Osteoblast (primary cell): ENCODE measurements at regions not wholly inside any gene's neighbourhood (a gene's known extent, or its start where the extent isn't known, plus 50 kb on each side); places are given as distances from the start of the nearest gene placed in this dataset.

Experiments
- DNase-seq: peaks from one replicate; pipeline ENCODE4 v3.0.0; 2011; ENCODE audit warnings: low spot score, mixed read lengths; ENCODE audit not compliant: insufficient read length; ENCODE audit errors: missing footprints
- H2AFZ ChIP-seq: 2 replicates; pipeline ENCODE4 v1.6.0; 2011; ENCODE audit warnings: mild to moderate bottlenecking, low read length
- H3K27ac ChIP-seq: 2 replicates; pipeline ENCODE4 v1.5.1; 2011; ENCODE audit warnings: mild to moderate bottlenecking, low read depth, low read length, moderate library complexity
- H3K27me3 ChIP-seq: 2 replicates; pipeline ENCODE4 v1.6.0; 2012; ENCODE audit warnings: mild to moderate bottlenecking, control low read depth, inconsistent platforms, low read length, moderate library complexity; ENCODE audit not compliant: insufficient read depth
- H3K36me3 ChIP-seq: 2 replicates; pipeline ENCODE4 v1.5.1; 2011; ENCODE audit warnings: mild to moderate bottlenecking, low read length, control low read depth, moderate library complexity; ENCODE audit not compliant: insufficient read depth
- H3K4me1 ChIP-seq: 2 replicates; pipeline ENCODE4 v1.5.1; 2011; ENCODE audit warnings: mild to moderate bottlenecking, low read length, control low read depth, moderate library complexity; ENCODE audit not compliant: insufficient read depth
- H3K4me2 ChIP-seq: 2 replicates; pipeline ENCODE4 v1.6.0; 2011; ENCODE audit warnings: mild to moderate bottlenecking, low read length; ENCODE audit not compliant: insufficient read depth
- H3K4me3 ChIP-seq: fragments of 200-600 bp; sonication (generic); 3 replicates; pipeline ENCODE4 v1.5.1; 2012; ENCODE audit warnings: mild to moderate bottlenecking, low read length, inconsistent platforms; ENCODE audit not compliant: insufficient read depth
- H3K79me2 ChIP-seq: 2 replicates; pipeline ENCODE4 v1.6.0; 2012; ENCODE audit warnings: mild to moderate bottlenecking, low read length, control low read depth, inconsistent platforms; ENCODE audit not compliant: insufficient read depth
- H3K9me3 ChIP-seq: 2 replicates; pipeline ENCODE4 v1.5.1; 2011; ENCODE audit warnings: low read depth, low read length, control low read depth
- H4K20me1 ChIP-seq: 2 replicates; pipeline ENCODE4 v1.6.0; 2012; ENCODE audit warnings: mild to moderate bottlenecking, low read length, control low read depth; ENCODE audit not compliant: insufficient read depth
- CTCF ChIP-seq: IDR thresholded peaks from 2 replicates; pipeline ENCODE4 v1.5.1; 2011; ENCODE audit warnings: mild to moderate bottlenecking, low read depth, low read length, moderate library complexity; ENCODE audit errors: extremely low read depth

GRCh38 chr4:52192721-52193135, 141.6 kb downstream of the SPATA18 start:
- no peak overlapping the region for H3K4me3 ChIP-seq
- H3K27ac ChIP-seq = no peak overlapping the region
- no peak overlapping the region for H2AFZ ChIP-seq
- no peaks in the 10 kb centered on the region for H3K79me2 ChIP-seq
- no peak for DNase-seq
- H3K4me1 ChIP-seq = no peaks in the 10 kb centered on the region
- no peaks in the 10 kb centered on the region for H3K9me3 ChIP-seq
- H3K27me3 ChIP-seq = no peaks in the 10 kb centered on the region
- H3K4me2 ChIP-seq = no peak overlapping the region
- TF ChIP-seq CTCF = no peak
- no peaks in the 10 kb centered on the region for H3K36me3 ChIP-seq
- no peaks in the 10 kb centered on the region for H4K20me1 ChIP-seq

- Histone ChIP-seq H3K4me1 (peaks cover 6% of the 10 kb centered on the region), H3K79me2 (no peaks in the 10 kb centered on the region)
- DNase-seq = no peak
Observed at GRCh38 chr4:52195869-52196268, 144.8 kb downstream of the SPATA18 start.

GRCh38 chr4:52196606-52197130, 145.6 kb downstream of the SPATA18 start:
- Histone ChIP-seq H3K9me3 (no peaks in the 10 kb centered on the region), H4K20me1 (no peaks in the 10 kb centered on the region), H3K4me3 (no peak overlapping the region), H3K27ac (no peak overlapping the region), H3K36me3 (no peaks in the 10 kb centered on the region), H3K4me2 (no peak overlapping the region), H3K79me2 (no peaks in the 10 kb centered on the region), H2AFZ (no peak overlapping the region), H3K4me1 (peaks cover 6% of the 10 kb centered on the region), H3K27me3 (no peaks in the 10 kb centered on the region)
- no peak for DNase-seq
- no peak for TF ChIP-seq CTCF

More at GRCh38 chr4:52195869-52196268, 144.8 kb downstream of the SPATA18 start:
- no peak for TF ChIP-seq CTCF
- Histone ChIP-seq H3K4me2 (no peak overlapping the region), H2AFZ (no peak overlapping the region), H3K27ac (no peak overlapping the region), H3K4me3 (no peak overlapping the region), H3K9me3 (no peaks in the 10 kb centered on the region), H3K36me3 (no peaks in the 10 kb centered on the region), H4K20me1 (no peaks in the 10 kb centered on the region), H3K27me3 (no peaks in the 10 kb centered on the region)

- H3K4me1 ChIP-seq = peaks cover 6% of the 10 kb centered on the region
- DNase-seq = no peak
Observed at GRCh38 chr4:52197306-52197705, 146.2 kb downstream of the SPATA18 start.

More at GRCh38 chr4:52197306-52197705, 146.2 kb downstream of the SPATA18 start:
- no peak for TF ChIP-seq CTCF
- no peaks in the 10 kb centered on the region for H3K9me3 ChIP-seq
- no peaks in the 10 kb centered on the region for H3K36me3 ChIP-seq
- H3K4me2 ChIP-seq = no peak overlapping the region
- no peak overlapping the region for H3K27ac ChIP-seq
- H4K20me1 ChIP-seq = no peaks in the 10 kb centered on the region
- no peaks in the 10 kb centered on the region for H3K79me2 ChIP-seq
- H2AFZ ChIP-seq = no peak overlapping the region
- H3K4me3 ChIP-seq = no peak overlapping the region
- H3K27me3 ChIP-seq = no peaks in the 10 kb centered on the region
